AG04450 (cell line): ENCODE measurements at regions not wholly inside any gene's neighbourhood (a gene's known extent, or its start where the extent isn't known, plus 50 kb on each side); places are given as distances from the start of the nearest gene placed in this dataset.

Experiments used
- CTCF ChIA-PET: fragments of 300-600, 350-600 bp; formaldehyde crosslinking; extraction: SDS; loops from one replicate; lab custom pipeline; 2022; ENCODE audit warnings: antibody characterized with exemption, inconsistent platforms; lab: Charles Lee
- POLR2A ChIA-PET: fragments of 350-600 bp; formaldehyde crosslinking; extraction: SDS; loops from one replicate; lab custom pipeline; 2021; ENCODE audit warnings: antibody characterized with exemption, inconsistent platforms; lab: Yijun Ruan, JAX
- DNase-seq: peaks from one replicate; pipeline ENCODE4 v3.0.0-alpha.2; 2011; ENCODE audit warnings: low read depth, low spot score
- H3K27ac ChIP-seq: one replicate; pipeline ENCODE4 v1.5.1; 2012; ENCODE audit warnings: low read depth, low read length, control low read depth
- H3K27me3 ChIP-seq: one replicate; pipeline ENCODE4 v1.6.0; 2012; ENCODE audit warnings: low read length; ENCODE audit not compliant: control insufficient read depth, insufficient read depth
- H3K4me3 ChIP-seq: 2 replicates; pipeline ENCODE4 v1.5.1; 2011; ENCODE audit warnings: mild to moderate bottlenecking, low read depth, low read length, control low read depth
- H3K9me3 ChIP-seq: 2 replicates; pipeline ENCODE4 v1.5.1; 2012; ENCODE audit warnings: low read length; ENCODE audit not compliant: control insufficient read depth, insufficient read depth
- TF ChIP-seq, protein P1 (sequence below): IDR thresholded peaks from 2 replicates; pipeline ENCODE4 v1.5.1; 2011; ENCODE audit warnings: low read depth, low read length, control low read depth, inconsistent platforms

DNA sequence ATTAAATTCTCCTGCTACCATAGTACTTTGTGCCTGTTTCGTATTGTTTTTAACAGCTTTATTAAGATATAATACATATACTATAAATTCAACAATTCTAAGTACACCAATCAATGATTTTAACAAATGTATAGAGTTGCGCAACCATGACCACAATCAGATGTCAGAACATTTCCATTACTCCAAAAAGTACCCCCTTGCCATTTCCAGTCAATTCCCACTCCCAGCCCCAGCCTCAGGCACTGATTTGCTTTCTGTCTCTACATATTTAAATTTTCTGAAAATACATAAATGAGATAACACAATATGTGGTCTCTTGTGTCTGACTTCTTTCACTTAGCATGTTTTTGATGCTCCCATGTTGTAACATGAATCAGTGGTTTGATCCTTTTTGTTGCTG lies 193.9 kb downstream of the FIGN start:
- ChIA-PET POLR2A (no interaction called here), CTCF (no interaction called here)
- Histone ChIP-seq H3K27ac (no peak overlapping the region), H3K4me3 (no peak overlapping the region), H3K9me3 (no peaks in the 10 kb centered on the region), H3K27me3 (no peaks in the 10 kb centered on the region)
- TF ChIP-seq, protein P1, sequence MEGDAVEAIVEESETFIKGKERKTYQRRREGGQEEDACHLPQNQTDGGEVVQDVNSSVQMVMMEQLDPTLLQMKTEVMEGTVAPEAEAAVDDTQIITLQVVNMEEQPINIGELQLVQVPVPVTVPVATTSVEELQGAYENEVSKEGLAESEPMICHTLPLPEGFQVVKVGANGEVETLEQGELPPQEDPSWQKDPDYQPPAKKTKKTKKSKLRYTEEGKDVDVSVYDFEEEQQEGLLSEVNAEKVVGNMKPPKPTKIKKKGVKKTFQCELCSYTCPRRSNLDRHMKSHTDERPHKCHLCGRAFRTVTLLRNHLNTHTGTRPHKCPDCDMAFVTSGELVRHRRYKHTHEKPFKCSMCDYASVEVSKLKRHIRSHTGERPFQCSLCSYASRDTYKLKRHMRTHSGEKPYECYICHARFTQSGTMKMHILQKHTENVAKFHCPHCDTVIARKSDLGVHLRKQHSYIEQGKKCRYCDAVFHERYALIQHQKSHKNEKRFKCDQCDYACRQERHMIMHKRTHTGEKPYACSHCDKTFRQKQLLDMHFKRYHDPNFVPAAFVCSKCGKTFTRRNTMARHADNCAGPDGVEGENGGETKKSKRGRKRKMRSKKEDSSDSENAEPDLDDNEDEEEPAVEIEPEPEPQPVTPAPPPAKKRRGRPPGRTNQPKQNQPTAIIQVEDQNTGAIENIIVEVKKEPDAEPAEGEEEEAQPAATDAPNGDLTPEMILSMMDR, result no peak
- DNase-seq, result no peak

DNA sequence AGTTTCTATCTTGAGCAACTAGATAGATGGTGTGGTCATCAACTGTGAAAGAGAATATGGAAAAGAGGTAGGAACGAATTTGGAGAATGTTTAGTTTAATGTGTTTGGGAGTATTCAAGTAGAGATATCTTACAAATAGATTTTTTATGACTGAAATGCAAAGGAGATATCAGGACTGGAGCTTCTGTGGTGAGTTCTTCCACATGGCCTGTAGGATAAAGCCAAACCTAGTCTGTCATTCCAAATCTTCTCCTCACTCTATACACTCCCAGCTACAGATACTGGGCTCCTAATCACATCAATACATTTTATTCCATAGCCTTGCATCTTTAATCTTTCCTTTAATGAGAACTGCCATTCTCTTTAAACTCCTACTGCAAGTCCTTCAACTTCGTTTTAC lies 194.3 kb downstream of the FIGN start:
- POLR2A ChIA-PET, result no interaction called here
- DNase-seq, result no peak
- TF ChIP-seq, protein P1, result no peak
- H3K9me3 ChIP-seq, result no peaks in the 10 kb centered on the region
- H3K27ac ChIP-seq, result no peak overlapping the region
- CTCF ChIA-PET, result no interaction called here
- no peak overlapping the region for H3K4me3 ChIP-seq
- no peaks in the 10 kb centered on the region for H3K27me3 ChIP-seq

DNA sequence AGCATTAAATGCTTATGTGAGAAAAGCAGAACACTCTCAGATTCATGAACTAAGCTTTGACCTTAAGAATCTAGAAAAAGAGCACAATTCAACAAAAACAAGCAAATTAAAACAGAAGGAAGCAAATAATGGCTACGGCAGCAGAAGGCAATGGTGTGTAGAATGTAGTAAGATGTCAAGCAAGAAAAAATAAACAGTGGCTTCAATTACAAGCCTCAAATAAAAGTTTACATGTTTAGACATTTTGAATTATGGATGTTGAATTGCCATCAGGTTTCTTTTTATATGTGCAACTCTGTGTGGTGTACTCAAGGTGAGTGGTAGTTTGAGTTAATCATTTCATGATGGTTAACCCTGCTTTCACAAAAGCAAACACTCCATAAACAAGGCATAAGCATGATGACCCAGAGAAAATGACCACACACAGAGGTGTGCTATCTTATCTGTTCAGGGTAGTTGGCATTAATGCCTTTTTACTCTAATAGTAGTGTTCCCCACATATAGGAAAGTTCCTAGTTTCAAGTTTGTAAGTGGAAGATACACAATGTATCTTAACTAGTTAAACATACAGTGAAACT lies 207.1 kb downstream of the FIGN start:
- CTCF ChIA-PET, result no interaction called here
- no peak for DNase-seq
- POLR2A ChIA-PET, result no interaction called here
- Histone ChIP-seq H3K27me3 (no peaks in the 10 kb centered on the region), H3K27ac (no peak overlapping the region), H3K9me3 (no peaks in the 10 kb centered on the region), H3K4me3 (no peak overlapping the region)
- TF ChIP-seq, protein P1, result no peak

DNA sequence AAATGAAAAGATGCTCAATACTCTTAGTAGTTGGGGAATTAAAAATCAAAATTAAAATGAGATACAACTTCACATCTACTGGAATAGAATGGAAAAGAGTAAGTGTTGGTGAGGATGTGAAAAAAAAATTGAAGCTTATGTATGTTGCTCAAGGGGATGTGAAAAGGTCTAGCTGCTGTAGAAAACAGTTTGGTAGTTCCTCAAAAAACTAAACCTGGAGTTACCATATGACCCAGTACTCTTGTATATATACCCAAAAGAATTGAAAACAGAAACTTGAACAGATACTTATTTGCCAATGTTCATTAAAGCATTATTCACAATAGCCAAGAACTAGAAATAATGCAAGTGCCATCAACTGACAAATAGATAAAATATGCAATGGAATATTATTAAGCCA lies 208.4 kb downstream of the FIGN start:
- CTCF ChIA-PET, result interaction anchor here (0.6 kb wide), 1 partner anchor 23 kb away, joined by 3 read pairs; no protein-coding TSS in a partner anchor
- TF ChIP-seq, protein P1, result no peak

DNA sequence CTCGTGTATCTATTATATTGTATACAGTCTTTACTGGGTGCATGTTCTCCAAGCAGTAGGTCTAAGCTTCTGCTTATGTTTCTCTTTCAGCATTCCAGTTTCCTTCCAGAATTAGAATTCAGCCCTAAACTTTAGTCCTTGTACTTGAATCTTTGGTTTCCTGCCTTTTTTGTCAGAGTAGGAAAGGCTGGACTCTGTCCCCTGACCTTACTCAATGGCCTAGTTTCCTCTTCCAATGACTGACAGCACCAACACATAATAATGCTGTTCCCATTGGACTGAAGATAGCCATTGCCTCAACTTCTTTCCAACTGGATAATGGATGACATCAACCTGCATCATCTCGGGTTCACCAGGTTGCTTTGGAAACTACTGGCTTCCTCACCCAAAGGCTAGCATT lies 217.0 kb downstream of the FIGN start:
- Histone ChIP-seq H3K4me3 (no peak overlapping the region), H3K9me3 (no peaks in the 10 kb centered on the region), H3K27me3 (no peaks in the 10 kb centered on the region), H3K27ac (no peak overlapping the region)
- DNase-seq, result no peak
- POLR2A ChIA-PET, result no interaction called here
- CTCF ChIA-PET, result no interaction called here
- TF ChIP-seq, protein P1, result no peak

More for the DNA sequence above, 208.4 kb downstream of the FIGN start:
- POLR2A ChIA-PET, result no interaction called here
- Histone ChIP-seq H3K4me3 (no peak overlapping the region), H3K27me3 (no peaks in the 10 kb centered on the region), H3K27ac (no peak overlapping the region), H3K9me3 (no peaks in the 10 kb centered on the region)
- no peak for DNase-seq
